Umbilical cord (tissue), 1 donor: ENCODE measurements at regions not wholly inside any gene's neighbourhood (a gene's known extent, or its start where the extent isn't known, plus 50 kb on each side); places are given as distances from the start of the nearest gene placed in this dataset.
"Not testable (repeated sequence)": the region's sequence is repeated elsewhere in the genome, so short reads cannot be mapped to it uniquely, and the experiment has no call there.

ENCODE experiments used
- DNase-seq: peaks from one replicate; pipeline ENCODE4 v3.0.0-alpha.2; 2015; ENCODE audit warnings: low spot score

GRCh38 chr4:12943069-12943468 lies 541.1 kb downstream of the RAB28 start:
- DNase-seq, result no peak

- DNase-seq, result no peak
These were observed 550.3 kb downstream of the RAB28 start for GRCh38 chr4:12933760-12934221.

GRCh38 chr4:12932203-12932788 lies 551.8 kb downstream of the RAB28 start:
- no peak for DNase-seq

GRCh38 chr4:12929784-12930183 lies 554.4 kb downstream of the RAB28 start:
- DNase-seq, result no peak

- no peak for DNase-seq
These were observed 555.4 kb downstream of the RAB28 start for GRCh38 chr4:12928751-12929150.

- DNase-seq, result peak; percentile 54
These were observed 557.7 kb downstream of the RAB28 start for GRCh38 chr4:12926189-12927066.

GRCh38 chr4:12924728-12925320 lies 559.3 kb downstream of the RAB28 start:
- DNase-seq, result no peak

GRCh38 chr4:12924253-12924652 lies 559.9 kb downstream of the RAB28 start:
- no peak for DNase-seq

GRCh38 chr4:12912896-12913418 lies 571.2 kb downstream of the RAB28 start:
- DNase-seq, result no peak

GRCh38 chr4:12911750-12912358 lies 572.3 kb downstream of the RAB28 start:
- no peak for DNase-seq

- not testable (repeated sequence) for DNase-seq
These were observed 580.5 kb downstream of the RAB28 start for GRCh38 chr4:12903640-12904039.

GRCh38 chr4:12902735-12903134 lies 581.4 kb downstream of the RAB28 start:
- DNase-seq, result no peak

GRCh38 chr4:12897954-12898353 lies 586.2 kb downstream of the RAB28 start:
- DNase-seq, result no peak

- DNase-seq, result no peak
These were observed 590.1 kb downstream of the RAB28 start for GRCh38 chr4:12894062-12894461.

GRCh38 chr4:12889054-12889453 lies 595.1 kb downstream of the RAB28 start:
- peak; percentile 46 for DNase-seq

- DNase-seq, result no peak
These were observed 599.0 kb downstream of the RAB28 start for GRCh38 chr4:12884846-12885796.

GRCh38 chr4:12881945-12882584 lies 602.1 kb downstream of the RAB28 start:
- no peak for DNase-seq

- no peak for DNase-seq
These were observed 603.3 kb downstream of the RAB28 start for GRCh38 chr4:12880844-12881243.

GRCh38 chr4:12879496-12879895 lies 604.6 kb downstream of the RAB28 start:
- no peak for DNase-seq

- DNase-seq, result no peak
These were observed 608.4 kb downstream of the RAB28 start for GRCh38 chr4:12875640-12876243.
